ENCODE measurements at regions not wholly inside any gene's neighbourhood (a gene's known extent, or its start where the extent isn't known, plus 50 kb on each side); places are given as distances from the start of the nearest gene placed in this dataset.

DNA sequence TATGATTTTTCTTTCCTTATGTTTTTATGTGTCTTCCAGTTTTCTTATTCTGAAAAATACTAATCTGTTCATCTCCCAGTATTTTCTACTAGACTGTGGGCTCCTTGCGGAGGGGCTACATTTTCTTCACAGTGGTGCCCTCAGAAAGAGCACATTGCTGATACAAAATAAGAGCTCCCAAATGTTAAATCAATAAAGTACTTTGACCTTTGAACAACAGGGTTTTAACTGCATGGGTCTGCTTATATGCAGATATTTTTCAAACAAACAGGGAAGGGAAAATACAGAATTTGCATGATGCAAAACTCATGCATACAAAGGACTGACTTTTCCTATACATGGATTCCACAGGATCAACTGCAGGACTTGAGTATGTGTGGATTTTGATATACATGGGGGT, 79.9 kb upstream of the ACO1 start:
- Histone ChIP-seq H3K79me2 (ENCODE audit: control insufficient read depth, insufficient read depth, low read length) (no peaks in the 10 kb centered on the region), H4K20me1 (replicated peaks; ENCODE audit: control insufficient read depth, extremely low read depth, insufficient read depth, low read length) (no peaks in the 10 kb centered on the region), H3K9me3 (replicated peaks; ENCODE audit: control insufficient read depth, insufficient read depth, low read length) (no peaks in the 10 kb centered on the region), H3K27me3 (ENCODE audit: control insufficient read depth in 2 of 2, insufficient read depth in 2 of 2, low read length in 2 of 2) (no peaks in the 10 kb centered on the region), H2AFZ (ENCODE audit: low read depth, low read length) (no peak overlapping the region), H3K27ac (ENCODE audit: insufficient read depth, low read depth, low read length) (no peak overlapping the region), H3K9ac (replicated peaks; ENCODE audit: extremely low read depth, insufficient read depth, low read length) (no peak overlapping the region), H3K36me3 (ENCODE audit: control insufficient read depth in 2 of 2, extremely low read depth in 1 of 2, insufficient read depth in 2 of 2, low read length in 2 of 2) (no peaks in the 10 kb centered on the region), H3K4me3 (replicated peaks in 1 of 3; ENCODE audit: insufficient read depth in 1 of 3, low read depth in 1 of 3, low read length in 3 of 3) (no peak overlapping the region), H3K4me2 (ENCODE audit: insufficient read depth, low read length) (no peak overlapping the region), H3K4me1 (ENCODE audit: control insufficient read depth, extremely low read depth, insufficient read depth, low read length) (no peaks in the 10 kb centered on the region), H3K9me1 (replicated peaks; ENCODE audit: control insufficient read depth, extremely low read depth, insufficient read depth, low read length) (no peaks in the 10 kb centered on the region)
- CTCF ChIA-PET, result no interaction called here
- DNase-seq (ENCODE audit: low read depth, low spot score) (no peak), FAIRE-seq (no peak)
- intact Hi-C loops (cut with micrococcal nuclease), result no loop called here
- POLR2A ChIA-PET, result no interaction called here
- BruUV-seq (replicated peaks), result no TSS peak
- dilution Hi-C loops (cut with MboI; ENCODE audit: extremely low pct_ligation_motif_present, low sequenced_read_pairs), result no loop called here
- TF ChIP-seq GATA2 (IDR thresholded peaks at IDR 0.05; ENCODE audit: insufficient read depth, insufficient read length, low read depth, low read length) (no peak), POLR2A (IDR thresholded peaks at IDR 0.05; ENCODE audit: low read depth, low read length) (no peak), MYC (IDR thresholded peaks at IDR 0.05; ENCODE audit: low read depth, low read length) (no peak), FOS (IDR thresholded peaks at IDR 0.05; ENCODE audit: borderline replicate concordance, insufficient read depth, low read length) (no peak)
- TF ChIP-seq, protein P1, sequence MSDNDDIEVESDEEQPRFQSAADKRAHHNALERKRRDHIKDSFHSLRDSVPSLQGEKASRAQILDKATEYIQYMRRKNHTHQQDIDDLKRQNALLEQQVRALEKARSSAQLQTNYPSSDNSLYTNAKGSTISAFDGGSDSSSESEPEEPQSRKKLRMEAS (IDR thresholded peaks at IDR 0.05; ENCODE audit: insufficient read depth, insufficient read length), result no peak
- TF ChIP-seq, protein P2, sequence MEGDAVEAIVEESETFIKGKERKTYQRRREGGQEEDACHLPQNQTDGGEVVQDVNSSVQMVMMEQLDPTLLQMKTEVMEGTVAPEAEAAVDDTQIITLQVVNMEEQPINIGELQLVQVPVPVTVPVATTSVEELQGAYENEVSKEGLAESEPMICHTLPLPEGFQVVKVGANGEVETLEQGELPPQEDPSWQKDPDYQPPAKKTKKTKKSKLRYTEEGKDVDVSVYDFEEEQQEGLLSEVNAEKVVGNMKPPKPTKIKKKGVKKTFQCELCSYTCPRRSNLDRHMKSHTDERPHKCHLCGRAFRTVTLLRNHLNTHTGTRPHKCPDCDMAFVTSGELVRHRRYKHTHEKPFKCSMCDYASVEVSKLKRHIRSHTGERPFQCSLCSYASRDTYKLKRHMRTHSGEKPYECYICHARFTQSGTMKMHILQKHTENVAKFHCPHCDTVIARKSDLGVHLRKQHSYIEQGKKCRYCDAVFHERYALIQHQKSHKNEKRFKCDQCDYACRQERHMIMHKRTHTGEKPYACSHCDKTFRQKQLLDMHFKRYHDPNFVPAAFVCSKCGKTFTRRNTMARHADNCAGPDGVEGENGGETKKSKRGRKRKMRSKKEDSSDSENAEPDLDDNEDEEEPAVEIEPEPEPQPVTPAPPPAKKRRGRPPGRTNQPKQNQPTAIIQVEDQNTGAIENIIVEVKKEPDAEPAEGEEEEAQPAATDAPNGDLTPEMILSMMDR (IDR thresholded peaks at IDR 0.05; ENCODE audit: extremely low read depth in 1 of 2, insufficient read depth in 1 of 2, low read depth in 1 of 2, low read length in 2 of 2), result no peak

DNA sequence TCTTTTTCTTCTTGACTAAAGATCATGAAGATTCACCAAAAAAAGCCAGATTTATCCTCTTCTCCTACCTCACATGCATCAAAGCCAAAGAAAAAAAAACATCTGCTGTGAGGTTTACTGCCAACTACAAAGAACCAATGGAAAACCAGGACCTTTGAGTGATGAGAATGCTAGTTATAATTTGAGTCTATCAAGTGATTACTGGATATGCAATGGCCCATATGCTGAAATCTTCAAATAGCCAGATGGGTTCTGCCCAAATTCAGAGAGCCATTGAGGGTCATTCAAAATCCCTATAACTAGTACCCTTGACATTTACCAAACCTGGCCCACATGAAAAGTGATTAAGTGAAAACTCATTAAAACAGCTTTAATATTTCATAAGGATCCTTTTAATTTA, 78.4 kb upstream of the ACO1 start:
- no peaks in the 10 kb centered on the region for H3K9me3 ChIP-seq (replicated peaks; ENCODE audit: control insufficient read depth, insufficient read depth, low read length)
- dilution Hi-C loops (cut with MboI; ENCODE audit: extremely low pct_ligation_motif_present, low sequenced_read_pairs), result no loop called here
- TF ChIP-seq JUN (IDR thresholded peaks at IDR 0.05; ENCODE audit: borderline replicate concordance, insufficient read depth, insufficient read length, low read depth) (no peak), FOS (IDR thresholded peaks at IDR 0.05; ENCODE audit: borderline replicate concordance, insufficient read depth, low read length) (no peak), EZH2 (IDR thresholded peaks at IDR 0.05; ENCODE audit: borderline replicate concordance, low read depth, low read length, severe bottlenecking) (no peak), GATA2 (IDR thresholded peaks at IDR 0.05; ENCODE audit: insufficient read depth, insufficient read length, low read depth, low read length) (no peak), MYC (IDR thresholded peaks at IDR 0.05; ENCODE audit: low read depth, low read length) (no peak), POLR2AphosphoS5 (IDR thresholded peaks at IDR 0.05; ENCODE audit: insufficient read depth, low read depth, low read length) (no peak), POLR2A (IDR thresholded peaks at IDR 0.05; ENCODE audit: low read depth, low read length) (no peak)
- TF ChIP-seq, protein P1 (IDR thresholded peaks at IDR 0.05; ENCODE audit: insufficient read depth, insufficient read length), result no peak
- TF ChIP-seq, protein P2 (IDR thresholded peaks at IDR 0.05; ENCODE audit: extremely low read depth in 1 of 2, insufficient read depth in 1 of 2, low read depth in 1 of 2, low read length in 2 of 2), result no peak
- no peaks in the 10 kb centered on the region for H4K20me1 ChIP-seq (replicated peaks; ENCODE audit: control insufficient read depth, extremely low read depth, insufficient read depth, low read length)
- no peaks in the 10 kb centered on the region for H3K9me1 ChIP-seq (replicated peaks; ENCODE audit: control insufficient read depth, extremely low read depth, insufficient read depth, low read length)
- intact Hi-C loops (cut with micrococcal nuclease), result no loop called here
- H3K4me2 ChIP-seq (ENCODE audit: insufficient read depth, low read length), result no peak overlapping the region
- no peaks in the 10 kb centered on the region for H3K4me1 ChIP-seq (ENCODE audit: control insufficient read depth, extremely low read depth, insufficient read depth, low read length)
- BruUV-seq (replicated peaks), result no TSS peak
- POLR2A ChIA-PET, result no interaction called here
- H3K4me3 ChIP-seq (replicated peaks in 1 of 3; ENCODE audit: insufficient read depth in 1 of 3, low read depth in 1 of 3, low read length in 3 of 3), result no peak overlapping the region
- FAIRE-seq (no peak), DNase-seq (ENCODE audit: low read depth, low spot score) (no peak)
- H3K27me3 ChIP-seq (ENCODE audit: control insufficient read depth in 2 of 2, insufficient read depth in 2 of 2, low read length in 2 of 2), result no peaks in the 10 kb centered on the region
- no peaks in the 10 kb centered on the region for H3K79me2 ChIP-seq (ENCODE audit: control insufficient read depth, insufficient read depth, low read length)
- CTCF ChIA-PET, result interaction anchor here (1.5 kb wide), 1 partner anchor 9 kb away, joined by 3 read pairs; no protein-coding TSS in a partner anchor
- no peak overlapping the region for H3K9ac ChIP-seq (replicated peaks; ENCODE audit: extremely low read depth, insufficient read depth, low read length)
- no peak overlapping the region for H3K27ac ChIP-seq (ENCODE audit: insufficient read depth, low read depth, low read length)
- no peaks in the 10 kb centered on the region for H3K36me3 ChIP-seq (ENCODE audit: control insufficient read depth in 2 of 2, extremely low read depth in 1 of 2, insufficient read depth in 2 of 2, low read length in 2 of 2)
- H2AFZ ChIP-seq (ENCODE audit: low read depth, low read length), result no peak overlapping the region
